ENCODE measurements at regions not wholly inside any gene's neighbourhood (a gene's known extent, or its start where the extent isn't known, plus 50 kb on each side); places are given as distances from the start of the nearest gene placed in this dataset.

DNA sequence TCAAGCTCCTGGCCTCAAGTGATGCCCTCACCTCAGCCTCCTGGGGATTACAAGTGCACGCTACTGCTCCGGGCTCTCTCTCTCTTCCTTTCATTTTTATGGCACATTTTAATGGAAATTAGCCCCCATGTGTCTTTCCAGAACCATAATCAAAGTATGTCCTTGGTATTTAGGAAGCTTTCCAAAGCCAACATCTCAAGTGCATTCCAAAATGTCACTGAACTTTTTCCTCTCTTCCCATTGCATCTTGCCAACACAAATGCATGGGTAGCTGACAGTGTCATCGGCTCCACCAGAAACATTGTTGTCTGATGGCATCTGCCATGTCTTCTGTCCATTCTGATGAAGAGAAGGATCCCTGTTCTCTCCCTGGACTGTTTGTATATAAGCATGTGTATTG is 90.5 kb upstream of the ANXA1 start:
- no peaks in the 10 kb centered on the region for H3K9me3 ChIP-seq (ENCODE audit: control insufficient read depth in 2 of 3, low read length in 3 of 3)
- H3K4me3 ChIP-seq (ENCODE audit: low read length), result no peak overlapping the region
- no peaks in the 10 kb centered on the region for H3K36me3 ChIP-seq (ENCODE audit: control insufficient read depth in 2 of 3, insufficient read depth in 3 of 3, low read length in 3 of 3)
- no peak for DNase-seq
- intact Hi-C loops (cut with micrococcal nuclease), result no loop called here
- H3K4me3 Mint-ChIP-seq, result no peak overlapping the region
- H3K27ac ChIP-seq (ENCODE audit: low read depth, low read length), result no peak overlapping the region
- H3K36me3 Mint-ChIP-seq, result no peaks in the 10 kb centered on the region
- no peaks in the 10 kb centered on the region for H3K4me1 ChIP-seq (ENCODE audit: control insufficient read depth in 2 of 2, insufficient read depth in 2 of 2, low read length in 2 of 2)
- ChIA-PET CTCF (interaction anchor here (0.5 kb wide), 1 partner anchor 1965 kb away, joined by 3 read pairs; no protein-coding TSS in a partner anchor), POLR2A (no interaction called here)
- no peaks in the 10 kb centered on the region for H3K4me1 Mint-ChIP-seq
- peaks cover under 1 to 13% (median 3%) of the 10 kb centered on the region in 5 donors for H3K27me3 Mint-ChIP-seq
- no peaks in the 10 kb centered on the region for H3K27me3 ChIP-seq (ENCODE audit: control insufficient read depth in 2 of 2, insufficient read depth in 2 of 2, low read length in 2 of 2)
- no peak for ATAC-seq
- no peak overlapping the region for H3K27ac Mint-ChIP-seq
- H3K9me3 Mint-ChIP-seq, result no peaks in the 10 kb centered on the region

- H3K4me1 Mint-ChIP-seq, result no peaks in the 10 kb centered on the region
- H3K9me3 ChIP-seq (ENCODE audit: control insufficient read depth in 2 of 3, low read length in 3 of 3), result no peaks in the 10 kb centered on the region
- H3K4me3 ChIP-seq (ENCODE audit: low read length), result no peak overlapping the region
- no peak overlapping the region for H3K27ac ChIP-seq (ENCODE audit: low read depth, low read length)
- H3K36me3 ChIP-seq (ENCODE audit: control insufficient read depth in 2 of 3, insufficient read depth in 3 of 3, low read length in 3 of 3), result no peaks in the 10 kb centered on the region
- ChIA-PET CTCF (no interaction called here), POLR2A (no interaction called here)
- H3K9me3 Mint-ChIP-seq, result no peaks in the 10 kb centered on the region
- no peak overlapping the region for H3K4me3 Mint-ChIP-seq
- no peak for ATAC-seq
- peaks cover 0 to 13% (median 5%) of the 10 kb centered on the region in 5 donors for H3K27me3 Mint-ChIP-seq
- DNase-seq, result no peak
- H3K4me1 ChIP-seq (ENCODE audit: control insufficient read depth in 2 of 2, insufficient read depth in 2 of 2, low read length in 2 of 2), result no peaks in the 10 kb centered on the region
- no peaks in the 10 kb centered on the region for H3K36me3 Mint-ChIP-seq
- intact Hi-C loops (cut with micrococcal nuclease), result no loop called here
- H3K27ac Mint-ChIP-seq, result no peak overlapping the region
- no peaks in the 10 kb centered on the region for H3K27me3 ChIP-seq (ENCODE audit: control insufficient read depth in 2 of 2, insufficient read depth in 2 of 2, low read length in 2 of 2)
Measured at GRCh38 chr9:73059247-73059646, 92.4 kb upstream of the ANXA1 start.

GRCh38 chr9:73056245-73056644 is 95.4 kb upstream of the ANXA1 start:
- H3K36me3 ChIP-seq (ENCODE audit: control insufficient read depth in 2 of 3, insufficient read depth in 3 of 3, low read length in 3 of 3), result no peaks in the 10 kb centered on the region
- no peaks in the 10 kb centered on the region for H3K9me3 Mint-ChIP-seq
- H3K4me3 Mint-ChIP-seq, result no peak overlapping the region
- POLR2A ChIA-PET, result no interaction called here
- ATAC-seq, result no peak
- no peaks in the 10 kb centered on the region for H3K4me1 Mint-ChIP-seq
- peaks cover 0 to 23% (median 9%) of the 10 kb centered on the region in 5 donors for H3K27me3 Mint-ChIP-seq
- no peak overlapping the region for H3K27ac ChIP-seq (ENCODE audit: low read depth, low read length)
- DNase-seq, result no peak
- H3K36me3 Mint-ChIP-seq, result no peaks in the 10 kb centered on the region
- no peak overlapping the region for H3K4me3 ChIP-seq (ENCODE audit: low read length)
- CTCF ChIA-PET, result no interaction called here
- H3K27ac Mint-ChIP-seq, result no peak overlapping the region
- intact Hi-C loops (cut with micrococcal nuclease), result no loop called here
- H3K9me3 ChIP-seq (ENCODE audit: control insufficient read depth in 2 of 3, low read length in 3 of 3), result no peaks in the 10 kb centered on the region
- no peaks in the 10 kb centered on the region for H3K4me1 ChIP-seq (ENCODE audit: control insufficient read depth in 2 of 2, insufficient read depth in 2 of 2, low read length in 2 of 2)
- H3K27me3 ChIP-seq (ENCODE audit: control insufficient read depth in 2 of 2, insufficient read depth in 2 of 2, low read length in 2 of 2), result peaks cover 0 to 3% of the 10 kb centered on the region in 2 donors

GRCh38 chr9:73054091-73054490 is 97.6 kb upstream of the ANXA1 start:
- ChIA-PET CTCF (no interaction called here), POLR2A (no interaction called here)
- Mint-ChIP-seq H3K9me3 (peaks cover 0 to 1% (median 0%) of the 10 kb centered on the region in 11 donors), H3K4me1 (no peaks in the 10 kb centered on the region), H3K27me3 (peaks cover 0 to 20% (median 10%) of the 10 kb centered on the region in 5 donors), H3K4me3 (no peak overlapping the region), H3K36me3 (no peaks in the 10 kb centered on the region), H3K27ac (no peak overlapping the region)
- H3K36me3 ChIP-seq (ENCODE audit: control insufficient read depth in 2 of 3, insufficient read depth in 3 of 3, low read length in 3 of 3), result no peaks in the 10 kb centered on the region
- H3K4me3 ChIP-seq (ENCODE audit: low read length), result no peak overlapping the region
- ATAC-seq (no peak), DNase-seq (no peak)
- no peaks in the 10 kb centered on the region for H3K9me3 ChIP-seq (ENCODE audit: control insufficient read depth in 2 of 3, low read length in 3 of 3)
- H3K27ac ChIP-seq (ENCODE audit: low read depth, low read length), result no peak overlapping the region
- intact Hi-C loops (cut with micrococcal nuclease), result no loop called here
- no peaks in the 10 kb centered on the region for H3K4me1 ChIP-seq (ENCODE audit: control insufficient read depth in 2 of 2, insufficient read depth in 2 of 2, low read length in 2 of 2)
- peaks cover 0 to 3% of the 10 kb centered on the region in 2 donors for H3K27me3 ChIP-seq (ENCODE audit: control insufficient read depth in 2 of 2, insufficient read depth in 2 of 2, low read length in 2 of 2)

DNA sequence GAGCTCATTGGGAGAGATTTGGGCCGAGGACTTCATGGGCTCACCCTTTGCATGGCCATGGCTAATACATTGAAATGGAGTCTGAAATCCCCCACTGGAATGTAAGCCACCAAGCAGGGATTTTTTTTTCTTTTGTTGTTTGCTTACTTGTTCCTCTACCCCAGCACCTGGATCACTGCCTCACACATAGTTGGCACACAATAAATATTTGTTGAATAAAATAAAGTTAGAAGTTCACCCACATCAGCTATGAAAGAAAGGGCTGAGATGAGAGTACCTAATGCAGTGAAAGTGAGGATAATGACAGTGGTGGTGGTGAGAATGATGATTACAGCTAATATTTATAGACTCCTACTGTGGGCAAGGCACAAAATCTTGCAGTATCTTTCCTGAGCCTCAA is 98.1 kb upstream of the ANXA1 start:
- no peak overlapping the region for H3K27ac ChIP-seq (ENCODE audit: low read depth, low read length)
- H3K36me3 ChIP-seq (ENCODE audit: control insufficient read depth in 2 of 3, insufficient read depth in 3 of 3, low read length in 3 of 3), result no peaks in the 10 kb centered on the region
- ATAC-seq (no peak), DNase-seq (no peak)
- ChIA-PET CTCF (no interaction called here), POLR2A (no interaction called here)
- H3K9me3 ChIP-seq (ENCODE audit: control insufficient read depth in 2 of 3, low read length in 3 of 3), result no peaks in the 10 kb centered on the region
- Mint-ChIP-seq H3K4me3 (no peak overlapping the region), H3K27me3 (peaks cover 0 to 20% (median 11%) of the 10 kb centered on the region in 5 donors), H3K9me3 (peaks cover 0 to 1% (median 0%) of the 10 kb centered on the region in 11 donors), H3K27ac (no peak overlapping the region), H3K36me3 (no peaks in the 10 kb centered on the region), H3K4me1 (no peaks in the 10 kb centered on the region)
- no peaks in the 10 kb centered on the region for H3K4me1 ChIP-seq (ENCODE audit: control insufficient read depth in 2 of 2, insufficient read depth in 2 of 2, low read length in 2 of 2)
- H3K27me3 ChIP-seq (ENCODE audit: control insufficient read depth in 2 of 2, insufficient read depth in 2 of 2, low read length in 2 of 2), result peaks cover 0 to 3% of the 10 kb centered on the region in 2 donors
- intact Hi-C loops (cut with micrococcal nuclease), result no loop called here
- H3K4me3 ChIP-seq (ENCODE audit: low read length), result no peak overlapping the region

- Histone ChIP-seq H3K4me3 (ENCODE audit: low read length) (no peak overlapping the region), H3K9me3 (ENCODE audit: control insufficient read depth in 2 of 3, low read length in 3 of 3) (no peaks in the 10 kb centered on the region), H3K27ac (ENCODE audit: low read depth, low read length) (no peak overlapping the region), H3K4me1 (ENCODE audit: control insufficient read depth in 2 of 2, insufficient read depth in 2 of 2, low read length in 2 of 2) (no peaks in the 10 kb centered on the region), H3K36me3 (ENCODE audit: control insufficient read depth in 2 of 3, insufficient read depth in 3 of 3, low read length in 3 of 3) (no peaks in the 10 kb centered on the region), H3K27me3 (ENCODE audit: control insufficient read depth in 2 of 2, insufficient read depth in 2 of 2, low read length in 2 of 2) (peaks cover 0 to 3% of the 10 kb centered on the region in 2 donors)
- no peak overlapping the region for H3K4me3 Mint-ChIP-seq
- POLR2A ChIA-PET, result no interaction called here
- ATAC-seq, result no peak
- intact Hi-C loops (cut with micrococcal nuclease), result no loop called here
- no peak for DNase-seq
- H3K4me1 Mint-ChIP-seq, result no peaks in the 10 kb centered on the region
- H3K27ac Mint-ChIP-seq, result no peak overlapping the region
- CTCF ChIA-PET, result no interaction called here
- peaks cover under 1 to 23% (median 12%) of the 10 kb centered on the region in 5 donors for H3K27me3 Mint-ChIP-seq
- H3K9me3 Mint-ChIP-seq, result peaks cover 0 to 1% (median 0%) of the 10 kb centered on the region in 11 donors
- H3K36me3 Mint-ChIP-seq, result no peaks in the 10 kb centered on the region
Measured at GRCh38 chr9:73050887-73051550, 98.2 kb upstream of the ALDH1A1 start.

- CTCF ChIA-PET, result interaction anchor here (0.7 kb wide), 1 partner anchor 476 kb away, joined by 3 read pairs; no protein-coding TSS in a partner anchor
- Mint-ChIP-seq H3K27ac (no peak overlapping the region), H3K27me3 (peaks cover 6 to 27% (median 20%) of the 10 kb centered on the region in 5 donors), H3K9me3 (peaks cover 0 to 1% (median 0%) of the 10 kb centered on the region in 11 donors), H3K36me3 (no peaks in the 10 kb centered on the region), H3K4me3 (no peak overlapping the region), H3K4me1 (no peaks in the 10 kb centered on the region)
- DNase-seq (no peak), ATAC-seq (no peak)
- H3K4me3 ChIP-seq (ENCODE audit: low read length), result no peak overlapping the region
- no peak overlapping the region for H3K27ac ChIP-seq (ENCODE audit: low read depth, low read length)
- H3K9me3 ChIP-seq (ENCODE audit: control insufficient read depth in 2 of 3, low read length in 3 of 3), result no peaks in the 10 kb centered on the region
- no peaks in the 10 kb centered on the region for H3K4me1 ChIP-seq (ENCODE audit: control insufficient read depth in 2 of 2, insufficient read depth in 2 of 2, low read length in 2 of 2)
- intact Hi-C loops (cut with micrococcal nuclease), result no loop called here
- H3K36me3 ChIP-seq (ENCODE audit: control insufficient read depth in 2 of 3, insufficient read depth in 3 of 3, low read length in 3 of 3), result no peaks in the 10 kb centered on the region
- peaks cover 0 to 3% of the 10 kb centered on the region in 2 donors for H3K27me3 ChIP-seq (ENCODE audit: control insufficient read depth in 2 of 2, insufficient read depth in 2 of 2, low read length in 2 of 2)
- POLR2A ChIA-PET, result no interaction called here
Measured at GRCh38 chr9:73050065-73050816, 97.4 kb upstream of the ALDH1A1 start.

All from naive thymus-derived CD4-positive, alpha-beta T cell (primary cell).